ENCODE measurements at regions not wholly inside any gene's neighbourhood (a gene's known extent, or its start where the extent isn't known, plus 50 kb on each side); places are given as distances from the start of the nearest gene placed in this dataset.
A peak's percentile ranks its signal among the peaks of the same experiment; 100 is the strongest.
"Not testable (repeated sequence)": the region's sequence is repeated elsewhere in the genome, so short reads cannot be mapped to it uniquely, and the experiment has no call there.

DNA sequence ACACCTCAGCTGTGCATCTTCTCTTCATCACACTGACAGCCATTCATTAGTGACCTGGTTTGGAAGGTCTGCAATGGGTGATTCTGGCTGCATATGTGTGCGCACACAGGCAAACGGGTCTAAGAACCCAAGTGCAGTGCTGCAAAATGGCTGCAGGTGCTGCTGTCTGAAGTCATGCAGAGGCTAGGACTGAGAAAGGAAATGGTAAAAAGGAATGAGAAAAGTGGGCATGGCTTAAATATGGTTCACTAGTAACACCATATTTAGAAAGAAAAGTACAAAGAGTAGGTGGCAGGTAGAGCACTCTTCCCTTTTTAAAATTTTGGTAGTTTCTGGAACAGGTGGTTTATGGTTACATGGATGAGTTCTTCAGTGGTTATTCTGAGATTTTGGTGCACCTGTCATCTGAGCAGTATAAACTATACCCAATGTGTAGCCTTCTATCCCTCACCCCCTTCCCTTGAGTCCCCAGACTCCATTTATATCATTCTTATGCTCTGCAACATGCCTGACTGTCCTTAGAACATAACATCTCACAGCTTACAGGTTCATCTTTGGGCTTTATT is 78.4 kb downstream of the CCNG2 start:
- Histone ChIP-seq H3K27ac (no peak overlapping the region), H3K4me3 (no peak overlapping the region)
- no peak for DNase-seq (ENCODE audit: low spot score)

GRCh38 chr4:77236806-77237205 is 79.8 kb downstream of the CCNG2 start:
- DNase-seq (ENCODE audit: low spot score), result no peak
- no peaks in the 10 kb centered on the region for H3K36me3 ChIP-seq
- no peaks in the 10 kb centered on the region for H3K27me3 ChIP-seq
- H3K9me3 ChIP-seq, result no peaks in the 10 kb centered on the region
- H3K4me3 ChIP-seq, result no peak overlapping the region
- TF ChIP-seq, protein P1, sequence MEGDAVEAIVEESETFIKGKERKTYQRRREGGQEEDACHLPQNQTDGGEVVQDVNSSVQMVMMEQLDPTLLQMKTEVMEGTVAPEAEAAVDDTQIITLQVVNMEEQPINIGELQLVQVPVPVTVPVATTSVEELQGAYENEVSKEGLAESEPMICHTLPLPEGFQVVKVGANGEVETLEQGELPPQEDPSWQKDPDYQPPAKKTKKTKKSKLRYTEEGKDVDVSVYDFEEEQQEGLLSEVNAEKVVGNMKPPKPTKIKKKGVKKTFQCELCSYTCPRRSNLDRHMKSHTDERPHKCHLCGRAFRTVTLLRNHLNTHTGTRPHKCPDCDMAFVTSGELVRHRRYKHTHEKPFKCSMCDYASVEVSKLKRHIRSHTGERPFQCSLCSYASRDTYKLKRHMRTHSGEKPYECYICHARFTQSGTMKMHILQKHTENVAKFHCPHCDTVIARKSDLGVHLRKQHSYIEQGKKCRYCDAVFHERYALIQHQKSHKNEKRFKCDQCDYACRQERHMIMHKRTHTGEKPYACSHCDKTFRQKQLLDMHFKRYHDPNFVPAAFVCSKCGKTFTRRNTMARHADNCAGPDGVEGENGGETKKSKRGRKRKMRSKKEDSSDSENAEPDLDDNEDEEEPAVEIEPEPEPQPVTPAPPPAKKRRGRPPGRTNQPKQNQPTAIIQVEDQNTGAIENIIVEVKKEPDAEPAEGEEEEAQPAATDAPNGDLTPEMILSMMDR (IDR thresholded peaks at IDR 0.05), result no peak
- no peak overlapping the region for H3K27ac ChIP-seq
- no peaks in the 10 kb centered on the region for H3K4me1 ChIP-seq

More for the DNA sequence above, 78.4 kb downstream of the CCNG2 start:
- Histone ChIP-seq H3K9me3 (no peaks in the 10 kb centered on the region), H3K4me1 (no peaks in the 10 kb centered on the region), H3K27me3 (no peaks in the 10 kb centered on the region), H3K36me3 (no peaks in the 10 kb centered on the region)
- TF ChIP-seq, protein P1 (IDR thresholded peaks at IDR 0.05), result no peak

DNA sequence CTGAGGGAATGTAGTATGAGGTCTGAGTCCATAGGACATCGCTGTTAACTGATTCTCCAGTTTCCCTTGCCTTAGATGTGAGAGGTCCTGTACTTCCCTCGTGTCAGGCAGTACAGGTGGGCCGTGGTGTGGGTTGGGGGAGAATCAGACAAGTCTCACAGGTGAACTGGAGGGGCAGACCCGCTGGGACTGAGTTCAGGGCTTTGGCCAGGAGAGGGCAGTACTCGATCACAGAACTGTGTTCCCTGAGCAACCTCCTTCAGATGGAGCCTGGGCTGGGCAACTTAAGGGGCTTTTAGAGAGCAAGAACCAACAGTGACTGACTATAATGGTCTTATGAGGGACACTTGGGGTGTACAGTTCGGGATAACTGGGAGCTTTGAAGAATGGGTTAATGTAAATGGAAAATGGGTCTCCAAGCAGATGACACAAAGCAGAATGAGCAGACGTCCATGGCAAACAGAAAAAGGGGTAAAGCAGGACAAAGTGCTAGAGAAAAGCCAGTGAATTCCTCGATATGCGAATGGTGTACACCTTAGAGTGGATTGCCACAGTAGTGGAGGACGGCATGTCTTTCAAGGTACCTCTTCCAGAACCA is 83.6 kb downstream of the CCNG2 start:
- H3K9me3 ChIP-seq, result no peaks in the 10 kb centered on the region
- no peaks in the 10 kb centered on the region for H3K4me1 ChIP-seq
- H3K27me3 ChIP-seq, result no peaks in the 10 kb centered on the region
- DNase-seq (ENCODE audit: low spot score), result no peak
- H3K36me3 ChIP-seq, result no peaks in the 10 kb centered on the region
- H3K4me3 ChIP-seq, result no peak overlapping the region
- H3K27ac ChIP-seq, result no peak overlapping the region
- TF ChIP-seq, protein P1 (IDR thresholded peaks at IDR 0.05), result peak; percentile 59 to 72

GRCh38 chr4:77248805-77249204 is 91.8 kb downstream of the CCNG2 start:
- no peaks in the 10 kb centered on the region for H3K9me3 ChIP-seq
- TF ChIP-seq, protein P1 (IDR thresholded peaks at IDR 0.05), result no peak
- no peaks in the 10 kb centered on the region for H3K27me3 ChIP-seq
- H3K27ac ChIP-seq, result no peak overlapping the region
- no peak for DNase-seq (ENCODE audit: low spot score)
- H3K4me3 ChIP-seq, result no peak overlapping the region
- H3K4me1 ChIP-seq, result no peaks in the 10 kb centered on the region
- no peaks in the 10 kb centered on the region for H3K36me3 ChIP-seq

DNA sequence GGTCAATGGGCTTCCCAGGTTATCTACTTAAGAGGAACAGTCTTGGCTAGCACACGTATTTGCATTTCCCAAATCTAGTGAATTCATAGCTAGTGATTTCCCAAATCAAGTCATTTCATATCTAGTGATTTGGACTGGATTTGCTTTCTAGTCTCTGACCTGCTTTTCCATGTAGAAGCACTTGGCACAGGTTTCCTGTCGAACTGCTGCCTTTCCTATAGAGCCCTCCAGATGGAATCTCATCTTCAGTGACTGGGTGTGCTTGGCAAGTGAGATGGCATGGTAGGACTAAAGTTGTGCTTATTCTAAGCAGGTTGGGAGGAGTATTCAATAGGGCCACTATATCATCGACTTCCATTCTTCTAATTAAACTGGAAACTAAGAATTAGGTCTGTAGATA is 94.7 kb downstream of the CCNG2 start:
- no peak for DNase-seq (ENCODE audit: low spot score)
- H3K36me3 ChIP-seq, result no peaks in the 10 kb centered on the region
- no peaks in the 10 kb centered on the region for H3K27me3 ChIP-seq
- TF ChIP-seq, protein P1 (IDR thresholded peaks at IDR 0.05), result no peak
- H3K27ac ChIP-seq, result no peak overlapping the region
- H3K4me1 ChIP-seq, result no peaks in the 10 kb centered on the region
- H3K4me3 ChIP-seq, result no peak overlapping the region
- no peaks in the 10 kb centered on the region for H3K9me3 ChIP-seq

GRCh38 chr4:77263247-77263646 is 106.2 kb downstream of the CCNG2 start:
- H3K4me1 ChIP-seq, result no peaks in the 10 kb centered on the region
- peaks cover 0 to 13% of the 10 kb centered on the region in 2 donors for H3K9me3 ChIP-seq
- no peaks in the 10 kb centered on the region for H3K27me3 ChIP-seq
- H3K4me3 ChIP-seq, result no peak overlapping the region
- no peak for DNase-seq (ENCODE audit: low spot score)
- TF ChIP-seq, protein P1 (IDR thresholded peaks at IDR 0.05), result no peak
- H3K27ac ChIP-seq, result no peak overlapping the region
- H3K36me3 ChIP-seq, result no peaks in the 10 kb centered on the region

- not testable (repeated sequence) for H3K4me1 ChIP-seq; H3K27ac ChIP-seq; DNase-seq (ENCODE audit: low spot score); H3K4me3 ChIP-seq; H3K27me3 ChIP-seq; H3K36me3 ChIP-seq
- peaks cover 0 to 13% of the 10 kb centered on the region in 2 donors for H3K9me3 ChIP-seq
Measured at GRCh38 chr4:77263976-77264375, 107.0 kb downstream of the CCNG2 start.

All from right atrium auricular region (tissue), 2 donors.